IMR-90 (cell line): ENCODE measurements at regions not wholly inside any gene's neighbourhood (a gene's known extent, or its start where the extent isn't known, plus 50 kb on each side); places are given as distances from the start of the nearest gene placed in this dataset.
A peak's percentile ranks its signal among the peaks of the same experiment; 100 is the strongest.

Experiments
- ATAC-seq: fragments of 200-7000 bp; cut with Tn5 transposase; 2 replicates; pipeline ENCODE4 v1.9.1; 2020; ENCODE audit warnings: low read depth, mild to moderate bottlenecking, moderate library complexity
- BruUV-seq: library from RNA; stranded (reverse); fragments of 400-500 nt; replicated peaks from 2 replicates; lab custom pipeline; 2021; lab: Mats Ljungman, UMichigan
- CTCF ChIA-PET: fragments of 300-600 bp; formaldehyde crosslinking; extraction: SDS; loops from one replicate; lab custom pipeline; 2021; ENCODE audit warnings: antibody characterized with exemption; lab: Yijun Ruan, JAX
- POLR2A ChIA-PET: fragments of 300-600 bp; sonication (Branson Sonifier 250); formaldehyde crosslinking; loops from one replicate; lab custom pipeline; 2022; ENCODE audit warnings: antibody characterized with exemption; ENCODE audit not compliant: unreplicated experiment; lab: Charles Lee
- DNase-seq: peaks from one replicate; pipeline ENCODE4 v3.0.0; 2013
- H2AFZ ChIP-seq: replicated peaks from 2 replicates; pipeline ENCODE3; 2013; ENCODE audit warnings: low read length, mild to moderate bottlenecking; ENCODE audit not compliant: poor library complexity
- H2AK5ac ChIP-seq: 2 replicates; pipeline ENCODE4 v1.6.1; 2013; ENCODE audit warnings: low read depth, low read length, inconsistent platforms
- H2AK9ac ChIP-seq: replicated peaks from 2 replicates; pipeline ENCODE3; 2013; ENCODE audit warnings: mild to moderate bottlenecking, low read depth, low read length, moderate library complexity; ENCODE audit not compliant: poor library complexity
- H2BK120ac ChIP-seq: 2 replicates; pipeline ENCODE4 v1.6.1; 2013; ENCODE audit warnings: low read depth, low read length, inconsistent platforms
- H2BK15ac ChIP-seq: 3 replicates; pipeline ENCODE4 v1.6.1; 2013; ENCODE audit warnings: low read depth, low read length, inconsistent platforms
- H2BK20ac ChIP-seq: 2 replicates; pipeline ENCODE4 v1.6.1; 2013; ENCODE audit warnings: low read depth, mild to moderate bottlenecking, inconsistent platforms, low read length, moderate library complexity
- H2BK5ac ChIP-seq: 2 replicates; pipeline ENCODE4 v1.6.1; 2013; ENCODE audit warnings: mild to moderate bottlenecking, low read depth, low read length, inconsistent platforms; ENCODE audit not compliant: poor library complexity, severe bottlenecking
- H3K14ac ChIP-seq: replicated peaks from 2 replicates; pipeline ENCODE4 v1.6.1; 2013; ENCODE audit warnings: low read depth, low read length, inconsistent platforms
- H3K18ac ChIP-seq: 2 replicates; pipeline ENCODE4 v1.6.1; 2013; ENCODE audit warnings: low read depth, low read length, control low read depth
- H3K23ac ChIP-seq: 2 replicates; pipeline ENCODE4 v1.6.1; 2013; ENCODE audit warnings: low read depth, low read length, inconsistent platforms
- H3K27ac ChIP-seq: 2 replicates; pipeline ENCODE4 v1.5.1; 2013; ENCODE audit warnings: mild to moderate bottlenecking, control low read depth, low read length; ENCODE audit not compliant: insufficient read depth
- H3K27me3 ChIP-seq: 2 replicates; pipeline ENCODE4 v1.6.1; 2013; ENCODE audit warnings: low read length; ENCODE audit not compliant: control insufficient read depth, insufficient read depth
- H3K36me3 ChIP-seq: 2 replicates; pipeline ENCODE4 v1.6.1; 2013; ENCODE audit warnings: low read length, mixed read lengths; ENCODE audit not compliant: control insufficient read depth, insufficient read depth
- H3K4ac ChIP-seq: 2 replicates; pipeline ENCODE4 v1.6.1; 2013; ENCODE audit warnings: low read depth, low read length, inconsistent platforms
- H3K4me1 ChIP-seq: 2 replicates; pipeline ENCODE4 v1.6.1; 2013; ENCODE audit warnings: low read length, mixed read lengths; ENCODE audit not compliant: control insufficient read depth, insufficient read depth
- H3K4me2 ChIP-seq: 2 replicates; pipeline ENCODE4 v1.6.1; 2013; ENCODE audit warnings: low read depth, mild to moderate bottlenecking, control low read depth, low read length, moderate library complexity
- H3K4me3 ChIP-seq: 2 replicates; pipeline ENCODE4 v1.5.1; 2013; ENCODE audit warnings: low read depth, mild to moderate bottlenecking, control low read depth, low read length, moderate library complexity; ENCODE audit not compliant: insufficient read depth
- H3K56ac ChIP-seq: 2 replicates; pipeline ENCODE4 v1.6.1; 2013; ENCODE audit warnings: low read length, inconsistent platforms; ENCODE audit not compliant: insufficient read depth; ENCODE audit errors: extremely low read depth
- H3K79me1 ChIP-seq, 2 experiments: 2 replicates each; pipeline ENCODE4 v1.6.1; 2013; ENCODE audit warnings: low read length in 2 of 2, inconsistent platforms in 1 of 2, low read depth in 1 of 2
- H3K9ac ChIP-seq: 2 replicates; pipeline ENCODE4 v1.6.1; 2013; ENCODE audit warnings: low read depth, low read length, control low read depth
- H3K9me1 ChIP-seq: 2 replicates; pipeline ENCODE4 v1.6.1; 2013; ENCODE audit warnings: low read length, inconsistent platforms; ENCODE audit not compliant: insufficient read depth
- H3K9me3 ChIP-seq: 2 replicates; pipeline ENCODE4 v1.6.1; 2013; ENCODE audit warnings: low read length; ENCODE audit not compliant: control insufficient read depth, insufficient read depth
- H4K20me1 ChIP-seq: 2 replicates; pipeline ENCODE4 v1.6.1; 2013; ENCODE audit warnings: low read length, inconsistent platforms; ENCODE audit not compliant: insufficient read depth
- H4K5ac ChIP-seq: 2 replicates; pipeline ENCODE4 v1.6.1; 2013; ENCODE audit warnings: mild to moderate bottlenecking, low read depth, low read length, control low read depth
- H4K8ac ChIP-seq, 2 experiments: 2 replicates each; pipeline ENCODE4 v1.6.1; 2013; ENCODE audit warnings: low read depth in 2 of 2, low read length in 2 of 2, control low read depth in 1 of 2, inconsistent platforms in 1 of 2
- H4K91ac ChIP-seq: 2 replicates; pipeline ENCODE4 v1.6.1; 2013; ENCODE audit warnings: low read depth, low read length, inconsistent platforms; ENCODE audit not compliant: insufficient read depth
- CHD1 ChIP-seq: IDR thresholded peaks from 2 replicates; pipeline ENCODE4 v1.6.1; 2012; ENCODE audit warnings: low read depth, low read length, improper control_type of control experiment
- FOS ChIP-seq: fragments of 150-350 bp; IDR thresholded peaks from 2 replicates; pipeline ENCODE4 v1.6.1; 2016; ENCODE audit warnings: low read depth, low read length
- MAZ ChIP-seq: IDR thresholded peaks from 2 replicates; pipeline ENCODE4 v1.6.1; 2012; ENCODE audit warnings: low read depth, mild to moderate bottlenecking, low read length, improper control_type of control experiment, moderate library complexity, borderline replicate concordance
- MXI1 ChIP-seq: IDR thresholded peaks from 2 replicates; pipeline ENCODE4 v1.6.1; 2012; ENCODE audit warnings: low read depth, mild to moderate bottlenecking, low read length, moderate library complexity, borderline replicate concordance
- NFE2L2 ChIP-seq: fragments of 150-350 bp; IDR thresholded peaks from 2 replicates; pipeline ENCODE4 v1.6.1; 2016; ENCODE audit warnings: low read depth, mild to moderate bottlenecking, low read length
- POLR2A ChIP-seq: IDR thresholded peaks from 2 replicates; pipeline ENCODE4 v1.6.1; 2012; ENCODE audit warnings: mild to moderate bottlenecking, low read depth, low read length
- RAD21 ChIP-seq: IDR thresholded peaks from 2 replicates; pipeline ENCODE4 v1.6.1; 2012; ENCODE audit warnings: low read length, improper control_type of control experiment
- RFX5 ChIP-seq: IDR thresholded peaks from 2 replicates; pipeline ENCODE4 v1.8.0; 2012; ENCODE audit warnings: low read depth, mild to moderate bottlenecking, low read length, moderate library complexity
- SMC3 ChIP-seq: fragments of 150-350 bp; IDR thresholded peaks from 2 replicates; pipeline ENCODE4 v1.6.1; 2016; ENCODE audit warnings: low read depth, mild to moderate bottlenecking, antibody characterized with exemption, low read length, moderate library complexity
- WGBS, 2 experiments: methylation state at CpG; one replicate each; pipeline versions ENCODE4 v1.1.5 to v1.1.7; 2013; ENCODE audit warnings: missing lambda C conversion rate in 2 of 2; ENCODE audit not compliant: insufficient read length in 1 of 2; ENCODE audit errors: extremely low coverage in 2 of 2; 5-methylcytosine and 5-hydroxymethylcytosine counted together
- dilution Hi-C: fragments of 300-500 bp; cut with HindIII; formaldehyde crosslinking; loops from one replicate; pipeline ENCODE4 v1.14.3; 2018; ENCODE audit warnings: low sequenced_read_pairs; ENCODE audit not compliant: unreplicated experiment
- in situ Hi-C: fragments of 300-500 bp; cut with MboI; formaldehyde crosslinking; loops from 3 replicates; pipeline ENCODE4 v1.14.3; 2019; ENCODE audit warnings: low sequenced_read_pairs, inconsistent platforms, mixed read lengths
- intact Hi-C: fragments of 100-400 bp; cut with micrococcal nuclease; formaldehyde crosslinking; loops from 2 replicates; pipeline ENCODE4 v1.10.0; 2022
- TF ChIP-seq, protein P1 (sequence below): fragments of 150-350 bp; IDR thresholded peaks from 2 replicates; pipeline ENCODE4 v1.6.1; 2017; ENCODE audit warnings: mild to moderate bottlenecking, antibody characterized with exemption, low read length, low read depth

DNA sequence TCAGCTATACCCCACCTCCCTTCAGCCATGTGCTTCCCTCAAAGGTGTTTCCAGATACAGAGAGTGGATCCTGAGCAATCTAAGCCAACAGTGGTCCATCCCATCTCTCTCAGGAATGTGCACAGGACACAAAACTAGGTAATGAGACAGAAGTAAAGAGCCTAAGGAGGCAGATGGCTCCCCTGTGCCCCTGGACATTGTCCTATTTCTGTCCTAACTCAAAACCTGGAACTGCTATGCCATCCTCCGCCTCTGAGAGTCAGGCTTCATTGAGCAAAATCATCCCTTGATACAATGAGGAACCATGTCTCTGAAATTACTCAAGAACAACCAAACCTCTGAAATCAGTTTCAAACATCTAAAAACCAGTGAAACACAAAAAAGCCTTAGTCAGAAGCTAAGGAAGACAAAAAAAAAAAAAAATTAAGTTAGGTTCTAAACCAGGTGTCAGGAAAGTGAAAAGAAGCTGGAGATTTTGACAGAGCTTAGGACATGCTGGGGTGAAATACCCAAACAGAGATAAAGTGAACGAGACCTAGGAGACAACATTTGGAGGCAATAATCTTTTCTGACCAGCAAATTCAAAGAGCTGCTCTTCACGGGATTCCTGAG, 200.3 kb upstream of the PLEKHG7 start:
- Histone ChIP-seq H3K4me3 (no peak overlapping the region), H3K27ac (no peak overlapping the region), H2BK20ac (no peak overlapping the region), H2AK5ac (no peak overlapping the region), H3K79me1 (no peaks in the 10 kb centered on the region), H3K14ac (no peak overlapping the region), H3K36me3 (no peaks in the 10 kb centered on the region), H3K56ac (no peak overlapping the region), H2AFZ (no peak overlapping the region), H4K20me1 (no peaks in the 10 kb centered on the region), H3K4me2 (no peak overlapping the region), H3K18ac (peak overlapping the region; percentile 7; the same call in 1 of the 2 replicates), H3K9ac (no peak overlapping the region), H3K23ac (no peak overlapping the region), H2BK120ac (no peak overlapping the region), H2BK5ac (no peak overlapping the region), H3K9me3 (no peaks in the 10 kb centered on the region), H3K4ac (no peak overlapping the region), H2AK9ac (no peak overlapping the region), H2BK15ac (no peak overlapping the region), H4K5ac (no peak overlapping the region), H3K27me3 (no peaks in the 10 kb centered on the region), H4K91ac (no peak overlapping the region; the same call in 1 of the 2 replicates), H3K9me1 (no peaks in the 10 kb centered on the region), H4K8ac (no peak overlapping the region), H3K4me1 (peaks cover 22% of the 10 kb centered on the region)
- ATAC-seq (no peak), DNase-seq (no peak)
- POLR2A ChIA-PET: interaction anchor here (0.6 kb wide), 1 partner anchor 425 kb away, joined by 3 read pairs; no protein-coding TSS in a partner anchor
- CTCF ChIA-PET: interaction anchor here (0.7 to 1.5 kb wide), 5 partner anchors 16 to 911 kb away, joined by 3 to 5 read pairs (median 3); no protein-coding TSS in a partner anchor
- BruUV-seq: no TSS peak
- TF ChIP-seq SMC3 (no peak), MXI1 (no peak), MAZ (no peak), RAD21 (no peak), NFE2L2 (no peak), POLR2A (no peak), RFX5 (no peak), CHD1 (no peak), FOS (no peak)
- TF ChIP-seq, protein P1, sequence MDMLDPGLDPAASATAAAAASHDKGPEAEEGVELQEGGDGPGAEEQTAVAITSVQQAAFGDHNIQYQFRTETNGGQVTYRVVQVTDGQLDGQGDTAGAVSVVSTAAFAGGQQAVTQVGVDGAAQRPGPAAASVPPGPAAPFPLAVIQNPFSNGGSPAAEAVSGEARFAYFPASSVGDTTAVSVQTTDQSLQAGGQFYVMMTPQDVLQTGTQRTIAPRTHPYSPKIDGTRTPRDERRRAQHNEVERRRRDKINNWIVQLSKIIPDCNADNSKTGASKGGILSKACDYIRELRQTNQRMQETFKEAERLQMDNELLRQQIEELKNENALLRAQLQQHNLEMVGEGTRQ: no peak
- dilution Hi-C loops (no loop called here), intact Hi-C loops (loop anchor here (2.0 kb wide), 1 partner anchor 356 kb away; no protein-coding TSS in a partner anchor), in situ Hi-C loops (no loop called here)
- no CpG with 5 or more reads among the region's 3 CpGs for WGBS, 2 experiments
